Endothelial cell of umbilical vein (primary cell): ENCODE measurements at regions not wholly inside any gene's neighbourhood (a gene's known extent, or its start where the extent isn't known, plus 50 kb on each side); places are given as distances from the start of the nearest gene placed in this dataset.

Experiments
- BruUV-seq: library from RNA; stranded (reverse); fragments of 400-500 nt; replicated peaks from 2 replicates; lab custom pipeline; 2021; lab: Mats Ljungman, UMichigan
- CTCF ChIA-PET: fragments of 300-600, 350-600 bp; sonication (Branson Sonifier 250); formaldehyde crosslinking; loops from one replicate; lab custom pipeline; 2021; ENCODE audit warnings: antibody characterized with exemption, inconsistent platforms; lab: Charles Lee
- POLR2A ChIA-PET: fragments of 300-600, 350-600 bp; sonication (Branson Sonifier 250); formaldehyde crosslinking; loops from one replicate; lab custom pipeline; 2021; ENCODE audit warnings: antibody characterized with exemption, inconsistent platforms; lab: Charles Lee
- DNase-seq: peaks from one replicate; pipeline ENCODE4 v3.0.0-alpha.2; 2011; ENCODE audit warnings: low read depth, low spot score
- FAIRE-seq: peaks from 2 replicates; lab custom pipeline; 2011; peaks lifted over from hg19 to GRCh38; lab: Jason Lieb, UNC
- H2AFZ ChIP-seq: 2 replicates; pipeline ENCODE4 v1.6.0; 2012; ENCODE audit warnings: low read depth, low read length, control low read depth, inconsistent platforms
- H3K27ac ChIP-seq: 2 replicates; pipeline ENCODE4 v1.5.1; 2011; ENCODE audit warnings: low read depth, mild to moderate bottlenecking, control low read depth, low read length, moderate library complexity; ENCODE audit not compliant: insufficient read depth
- H3K27me3 ChIP-seq, 2 experiments: 2 replicates each; pipeline versions ENCODE4 v1.6.0 to v1.6.1; 2011; ENCODE audit warnings: low read length in 2 of 2, mixed read lengths in 1 of 2; ENCODE audit not compliant: control insufficient read depth in 2 of 2, insufficient read depth in 2 of 2
- H3K36me3 ChIP-seq, 2 experiments: 2 replicates in 1 of 2; 3 replicates in 1 of 2; pipeline ENCODE4 v1.5.1; 2011; ENCODE audit warnings: low read length in 2 of 2, mild to moderate bottlenecking in 1 of 2, moderate library complexity in 1 of 2; ENCODE audit not compliant: control insufficient read depth in 2 of 2, insufficient read depth in 2 of 2; ENCODE audit errors: extremely low read depth in 1 of 2
- H3K4me1 ChIP-seq: 3 replicates; pipeline ENCODE4 v1.5.1; 2011; ENCODE audit warnings: mild to moderate bottlenecking, low read length; ENCODE audit not compliant: control insufficient read depth, insufficient read depth; ENCODE audit errors: extremely low read depth
- H3K4me2 ChIP-seq: 2 replicates; pipeline ENCODE4 v1.6.1; 2011; ENCODE audit warnings: low read length, control low read depth, mixed read lengths; ENCODE audit not compliant: insufficient read depth
- H3K4me3 ChIP-seq, 3 experiments: fragments of 200-600 bp in 1 of 3; sonication (generic), shearing (Covaris generic) in 1 of 3; replicated peaks in 1 of 3; 2 replicates each; pipeline ENCODE4 v1.5.1; 2011 to 2016; ENCODE audit warnings: control low read depth in 3 of 3, low read length in 3 of 3, mild to moderate bottlenecking in 2 of 3, inconsistent platforms in 1 of 3, low read depth in 1 of 3, moderate library complexity in 1 of 3; ENCODE audit not compliant: insufficient read depth in 1 of 3
- H3K79me2 ChIP-seq: 2 replicates; pipeline ENCODE4 v1.6.0; 2012; ENCODE audit warnings: low read length, inconsistent platforms; ENCODE audit not compliant: control insufficient read depth, insufficient read depth
- H3K9ac ChIP-seq: replicated peaks from 2 replicates; pipeline ENCODE3; 2011; ENCODE audit warnings: low read length, control low read depth; ENCODE audit not compliant: insufficient read depth; ENCODE audit errors: extremely low read depth
- H3K9me1 ChIP-seq: replicated peaks from 3 replicates; pipeline ENCODE4 v1.6.0; 2011; ENCODE audit warnings: mild to moderate bottlenecking, low read length; ENCODE audit not compliant: control insufficient read depth, insufficient read depth; ENCODE audit errors: extremely low read depth
- H3K9me3 ChIP-seq: replicated peaks from 2 replicates; pipeline ENCODE4 v1.5.1; 2012; ENCODE audit warnings: low read length, inconsistent platforms; ENCODE audit not compliant: control insufficient read depth, insufficient read depth
- H4K20me1 ChIP-seq: replicated peaks from 2 replicates; pipeline ENCODE3; 2011; ENCODE audit warnings: mild to moderate bottlenecking, low read length; ENCODE audit not compliant: control insufficient read depth, insufficient read depth; ENCODE audit errors: extremely low read depth
- CTCF ChIP-seq, 2 donors: IDR thresholded peaks; 1 replicate in 1 of 2; 2 replicates in 1 of 2; pipeline ENCODE4 v1.5.1; 2011; ENCODE audit warnings: low read length in 2 of 2, mild to moderate bottlenecking in 2 of 2, moderate library complexity in 2 of 2, control low read depth in 1 of 2, inconsistent platforms in 1 of 2, low read depth in 1 of 2; ENCODE audit not compliant: insufficient read depth in 1 of 2; ENCODE audit errors: extremely low read depth in 1 of 2
- EZH2 ChIP-seq: IDR thresholded peaks from 2 replicates; pipeline ENCODE4 v1.6.1; 2012; ENCODE audit warnings: borderline replicate concordance, low read depth, mild to moderate bottlenecking, moderate library complexity, low read length, inconsistent platforms; ENCODE audit not compliant: severe bottlenecking
- GATA2 ChIP-seq: IDR thresholded peaks from 2 replicates; pipeline ENCODE4 v1.7.0; 2011; ENCODE audit warnings: low read depth, mild to moderate bottlenecking, moderate library complexity, mixed read lengths, low read length; ENCODE audit not compliant: insufficient read length, insufficient read depth
- MAX ChIP-seq: IDR thresholded peaks from 2 replicates; pipeline ENCODE4 v1.6.1; 2011; ENCODE audit not compliant: insufficient read depth, insufficient read length
- POLR2AphosphoS5 ChIP-seq: IDR thresholded peaks from 2 replicates; pipeline ENCODE4 v1.6.1; 2012; ENCODE audit warnings: low read depth, mild to moderate bottlenecking, control low read depth, low read length, moderate library complexity; ENCODE audit not compliant: insufficient read depth
- dilution Hi-C: fragments of 300-500 bp; cut with MboI; formaldehyde crosslinking; loops from one replicate; pipeline ENCODE4 v1.15.0; 2019; ENCODE audit warnings: low sequenced_read_pairs; ENCODE audit not compliant: extremely low pct_ligation_motif_present
- intact Hi-C: fragments of 100-400 bp; cut with micrococcal nuclease; formaldehyde crosslinking; loops from one replicate; pipeline ENCODE4 v1.10.0; 2022

GRCh38 chr2:120571015-120571728, 164.5 kb upstream of the GLI2 start:
- H3K27ac ChIP-seq: no peak overlapping the region
- dilution Hi-C loops (no loop called here), intact Hi-C loops (no loop called here)
- no peak overlapping the region for H2AFZ ChIP-seq
- H3K79me2 ChIP-seq: no peaks in the 10 kb centered on the region
- no peaks in the 10 kb centered on the region for H4K20me1 ChIP-seq
- no peaks in the 10 kb centered on the region for H3K4me1 ChIP-seq
- no peak overlapping the region for H3K9ac ChIP-seq
- FAIRE-seq (no peak), DNase-seq (no peak)
- H3K9me3 ChIP-seq: no peaks in the 10 kb centered on the region
- no peak overlapping the region for H3K4me3 ChIP-seq
- no peaks in the 10 kb centered on the region for H3K36me3 ChIP-seq
- TF ChIP-seq MAX: no peak
- no peak for TF ChIP-seq POLR2AphosphoS5
- no peak for TF ChIP-seq CTCF (IDR thresholded peaks at IDR 0.05; ENCODE audit: extremely low read depth in 1 of 2, insufficient read depth in 1 of 2, low read depth in 1 of 2, low read length in 2 of 2)
- TF ChIP-seq EZH2: no peak
- TF ChIP-seq GATA2: no peak
- no peak overlapping the region for H3K4me2 ChIP-seq
- H3K9me1 ChIP-seq: no peaks in the 10 kb centered on the region
- ChIA-PET POLR2A (no interaction called here), CTCF (no interaction called here)
- H3K27me3 ChIP-seq: peaks cover 4 to 22% of the 10 kb centered on the region in 2 experiments
- no TSS peak for BruUV-seq
